HG03432 (cell line): ENCODE measurements at regions not wholly inside any gene's neighbourhood (a gene's known extent, or its start where the extent isn't known, plus 50 kb on each side); places are given as distances from the start of the nearest gene placed in this dataset.
"Not testable (repeated sequence)": the region's sequence is repeated elsewhere in the genome, so short reads cannot be mapped to it uniquely, and the experiment has no call there.

ENCODE experiments used
- ATAC-seq: cut with Tn5 transposase; IDR thresholded peaks from one replicate; pipeline ENCODE4 v1.9.1; 2021; ENCODE audit warnings: mild to moderate bottlenecking, moderate library complexity; ENCODE audit not compliant: unreplicated experiment

GRCh38 chr11:37298173-37298572 lies 700.1 kb upstream of the RAG2 start:
- ATAC-seq: no peak

GRCh38 chr11:37286890-37287289 lies 688.9 kb upstream of the RAG2 start:
- ATAC-seq: no peak

- ATAC-seq: no peak
Measured at GRCh38 chr11:37282367-37282766, 684.3 kb upstream of the RAG2 start.

GRCh38 chr11:37280200-37280599 lies 682.2 kb upstream of the RAG2 start:
- no peak for ATAC-seq

GRCh38 chr11:37277896-37278465 lies 679.9 kb upstream of the RAG2 start:
- no peak for ATAC-seq

- no peak for ATAC-seq
Measured at GRCh38 chr11:37264783-37265182, 666.7 kb upstream of the RAG2 start.

- ATAC-seq: no peak
Measured at GRCh38 chr11:37264060-37264459, 666.0 kb upstream of the RAG2 start.

- ATAC-seq: not testable (repeated sequence)
Measured at GRCh38 chr11:37263467-37263866, 665.4 kb upstream of the RAG2 start.

- ATAC-seq: no peak
Measured at GRCh38 chr11:37259734-37260133, 661.7 kb upstream of the RAG2 start.

- ATAC-seq: no peak
Measured at GRCh38 chr11:37248145-37248544, 650.1 kb upstream of the RAG2 start.

- not testable (repeated sequence) for ATAC-seq
Measured at GRCh38 chr11:37246092-37246491, 648.1 kb upstream of the RAG2 start.

- no peak for ATAC-seq
Measured at GRCh38 chr11:37230865-37231264, 632.8 kb upstream of the RAG2 start.

GRCh38 chr11:37223962-37224361 lies 625.9 kb upstream of the RAG2 start:
- ATAC-seq: no peak

- no peak for ATAC-seq
Measured at GRCh38 chr11:37203006-37203405, 605.0 kb upstream of the RAG2 start.

GRCh38 chr11:37199082-37199481 lies 601.0 kb upstream of the RAG2 start:
- no peak for ATAC-seq

GRCh38 chr11:37184326-37184725 lies 586.3 kb upstream of the RAG2 start:
- ATAC-seq: no peak

GRCh38 chr11:37182031-37182430 lies 584.0 kb upstream of the RAG2 start:
- no peak for ATAC-seq

- ATAC-seq: no peak
Measured at GRCh38 chr11:37177721-37178120, 579.7 kb upstream of the RAG2 start.

- ATAC-seq: no peak
Measured at GRCh38 chr11:37171451-37171850, 573.4 kb upstream of the RAG2 start.

GRCh38 chr11:37170311-37170710 lies 572.3 kb upstream of the RAG2 start:
- ATAC-seq: no peak

GRCh38 chr11:37145434-37145833 lies 547.4 kb upstream of the RAG2 start:
- ATAC-seq: not testable (repeated sequence)

- ATAC-seq: no peak
Measured at GRCh38 chr11:37142591-37142990, 544.6 kb upstream of the RAG2 start.

GRCh38 chr11:37141707-37142106 lies 543.7 kb upstream of the RAG2 start:
- no peak for ATAC-seq
